NCI-H1105 (cell line): ENCODE measurements at regions not wholly inside any gene's neighbourhood (a gene's known extent, or its start where the extent isn't known, plus 50 kb on each side); places are given as distances from the start of the nearest gene placed in this dataset.

ENCODE experiments used
- DNase-seq: peaks from one replicate; lab custom pipeline; 2025; lab: John Stamatoyannopoulos, UW

DNA sequence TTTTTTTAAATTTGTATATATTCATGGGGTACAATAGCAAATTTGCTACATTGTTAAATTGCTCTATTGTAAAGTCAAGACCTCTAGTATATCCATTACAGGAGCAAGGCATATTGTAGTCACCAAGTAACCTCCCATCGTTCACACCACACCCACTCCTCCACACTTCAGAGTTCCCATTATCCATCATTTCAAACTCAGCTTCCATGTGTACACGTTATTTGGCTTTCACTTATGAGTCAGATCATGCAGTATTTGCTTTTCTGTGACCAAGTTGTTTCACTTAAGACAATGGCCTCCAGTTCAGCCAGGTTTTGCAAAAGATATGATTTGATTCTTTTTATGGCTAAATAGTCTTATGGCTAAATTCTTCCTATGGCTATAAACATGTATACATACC, 2614.2 kb downstream of the PCDH7 start:
- no peak for DNase-seq

DNA sequence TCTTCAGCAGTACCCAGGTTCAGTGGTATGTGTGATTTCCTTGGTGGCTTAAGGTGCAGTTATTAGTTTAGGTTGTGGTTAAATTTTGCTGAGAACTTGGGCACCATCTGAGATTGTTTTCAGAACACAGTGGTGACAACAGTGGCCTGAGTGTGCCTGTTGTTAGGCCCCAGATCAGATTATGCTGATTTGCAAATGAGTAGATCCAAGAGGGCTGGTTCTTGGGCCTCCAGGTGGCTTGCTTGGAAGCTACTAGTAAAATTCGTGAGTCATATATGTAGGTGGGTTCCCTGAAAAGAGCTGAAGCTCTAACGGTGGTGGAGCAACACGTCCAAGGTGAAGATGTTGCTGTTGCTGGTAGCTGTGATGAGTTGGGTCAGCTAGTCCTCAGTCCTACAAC, 2619.6 kb downstream of the PCDH7 start:
- DNase-seq, result no peak

DNA sequence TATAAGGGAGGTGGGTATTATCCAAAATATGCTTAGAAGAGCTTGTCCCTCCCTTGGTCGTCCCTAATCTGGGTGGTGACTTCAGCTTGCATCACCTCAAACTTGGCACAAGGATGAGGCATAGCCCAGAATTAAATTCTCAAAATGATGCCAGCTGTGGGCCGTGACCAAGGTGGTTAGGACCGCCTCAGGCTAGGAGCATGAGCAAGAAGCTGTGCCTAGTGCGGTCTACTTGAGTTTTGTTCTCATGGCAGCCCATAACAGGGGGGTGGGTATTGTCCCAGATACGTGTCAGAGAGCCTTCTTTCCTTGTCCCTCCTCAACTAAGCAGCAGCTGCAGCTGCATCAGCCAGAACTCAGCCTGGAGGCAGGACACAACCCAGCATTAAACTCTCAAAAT, 2620.0 kb downstream of the PCDH7 start:
- DNase-seq, result no peak

DNA sequence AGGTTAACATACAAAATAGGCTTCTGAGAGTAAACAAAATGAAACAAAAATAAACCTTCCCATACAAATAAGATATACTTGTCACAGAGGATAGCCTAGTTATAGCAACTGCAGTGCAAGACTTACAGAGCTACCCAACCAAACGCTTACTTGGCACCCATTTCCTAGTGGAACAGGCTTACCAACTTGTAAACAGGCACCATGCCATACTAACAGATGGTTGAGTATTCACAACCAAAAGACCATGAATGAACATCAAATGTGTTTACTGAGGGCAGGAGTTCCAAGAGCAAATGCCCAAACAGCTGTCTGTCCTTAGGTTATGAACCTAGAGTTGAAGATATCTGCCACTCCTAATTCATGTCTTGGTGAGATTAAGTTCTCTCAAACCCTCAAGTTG, 2629.2 kb downstream of the PCDH7 start:
- no peak for DNase-seq

DNA sequence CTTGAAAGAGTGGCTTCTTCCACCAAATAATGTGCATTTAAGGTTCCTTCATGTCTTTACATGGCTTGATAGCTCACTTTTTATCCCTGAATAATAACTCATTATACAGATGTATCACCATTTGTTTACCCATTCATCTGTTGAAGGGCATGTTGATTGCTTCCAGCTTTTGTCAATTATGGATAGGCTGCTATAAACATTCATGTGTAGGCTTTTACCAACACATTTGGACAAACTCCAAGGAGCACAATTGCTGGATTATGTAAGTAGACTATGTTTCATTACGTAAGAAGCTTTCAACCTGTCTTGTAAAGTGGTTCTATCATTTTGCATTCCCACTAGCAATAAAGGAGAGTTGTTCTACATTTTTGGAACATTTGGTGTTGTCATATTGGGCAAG, 2637.0 kb downstream of the PCDH7 start:
- peak; percentile 66 for DNase-seq

DNA sequence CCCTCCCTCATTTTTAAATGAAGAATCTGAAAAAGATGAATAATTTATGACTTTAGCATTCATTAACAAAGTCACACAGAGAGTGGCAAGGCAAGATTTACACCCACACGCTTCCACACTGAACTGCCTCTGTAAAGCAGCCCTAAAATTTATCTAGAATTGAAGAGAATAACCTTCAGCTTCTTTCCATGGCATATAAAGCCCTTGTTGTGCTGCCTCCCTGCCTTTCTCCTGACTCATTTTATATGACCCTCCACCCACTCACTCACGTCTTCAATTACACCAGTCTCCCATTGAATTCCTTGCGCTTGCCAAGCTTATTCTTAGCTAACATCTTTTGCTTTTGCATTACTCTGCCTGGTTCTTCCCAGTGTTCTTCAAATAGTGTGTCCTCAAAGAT, 2649.3 kb downstream of the PCDH7 start:
- DNase-seq, result no peak

DNA sequence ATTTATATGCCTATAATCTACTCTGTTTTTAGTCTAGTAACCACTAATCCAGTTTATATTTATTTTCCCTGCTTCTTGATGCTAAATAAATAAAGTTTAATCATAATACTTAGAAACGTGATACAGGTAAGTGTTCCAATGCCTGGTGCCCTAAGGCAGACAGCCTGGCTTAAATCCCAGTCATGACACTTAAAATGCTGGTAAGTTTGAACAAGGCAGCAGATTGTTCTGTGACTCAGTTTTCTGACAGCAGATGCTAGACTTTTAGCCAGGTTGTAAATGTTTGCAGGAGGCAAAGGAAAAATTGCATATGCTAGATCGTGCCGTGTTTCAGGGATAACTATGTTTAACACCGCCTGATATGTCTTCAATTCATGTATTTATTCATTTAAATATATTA, 2661.6 kb downstream of the PCDH7 start:
- peak; percentile 60 for DNase-seq

DNA sequence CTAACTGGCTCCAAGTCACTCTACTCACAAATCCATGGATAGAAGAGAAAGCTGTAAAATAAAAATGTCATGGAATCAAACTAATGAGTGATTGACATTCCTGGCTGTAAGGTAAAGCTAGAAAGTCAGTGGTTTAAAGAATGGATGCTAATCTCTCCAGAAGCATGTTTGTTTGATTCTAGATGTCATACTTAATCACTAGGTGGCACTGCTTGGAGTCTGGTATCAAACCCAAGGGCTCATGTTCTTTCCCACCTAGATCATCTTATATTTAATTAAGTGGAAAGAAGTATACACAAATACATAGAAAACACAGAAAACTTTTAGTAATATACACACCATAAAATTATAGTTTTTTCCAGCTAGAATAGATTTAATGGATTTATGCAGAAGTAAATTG, 2666.6 kb downstream of the PCDH7 start:
- DNase-seq, result no peak

DNA sequence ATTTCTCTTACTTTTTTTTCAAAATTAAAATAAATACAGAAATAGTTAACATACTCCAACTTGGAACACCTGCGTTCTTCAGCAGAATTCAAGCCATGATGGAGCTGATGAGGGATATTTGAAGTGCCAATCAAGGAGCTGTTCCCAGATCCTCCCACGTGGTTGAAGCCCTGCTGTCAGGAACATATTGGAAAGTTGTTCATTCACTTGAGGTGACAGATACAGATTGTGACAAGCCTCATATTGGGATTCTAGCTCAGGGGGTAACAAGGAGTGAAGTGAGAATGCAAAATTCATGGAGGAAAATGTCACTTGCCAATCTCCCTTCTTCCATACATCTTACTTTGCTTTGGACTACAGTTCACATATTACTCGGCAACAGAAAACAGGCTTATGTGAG, 2670.8 kb downstream of the PCDH7 start:
- no peak for DNase-seq

DNA sequence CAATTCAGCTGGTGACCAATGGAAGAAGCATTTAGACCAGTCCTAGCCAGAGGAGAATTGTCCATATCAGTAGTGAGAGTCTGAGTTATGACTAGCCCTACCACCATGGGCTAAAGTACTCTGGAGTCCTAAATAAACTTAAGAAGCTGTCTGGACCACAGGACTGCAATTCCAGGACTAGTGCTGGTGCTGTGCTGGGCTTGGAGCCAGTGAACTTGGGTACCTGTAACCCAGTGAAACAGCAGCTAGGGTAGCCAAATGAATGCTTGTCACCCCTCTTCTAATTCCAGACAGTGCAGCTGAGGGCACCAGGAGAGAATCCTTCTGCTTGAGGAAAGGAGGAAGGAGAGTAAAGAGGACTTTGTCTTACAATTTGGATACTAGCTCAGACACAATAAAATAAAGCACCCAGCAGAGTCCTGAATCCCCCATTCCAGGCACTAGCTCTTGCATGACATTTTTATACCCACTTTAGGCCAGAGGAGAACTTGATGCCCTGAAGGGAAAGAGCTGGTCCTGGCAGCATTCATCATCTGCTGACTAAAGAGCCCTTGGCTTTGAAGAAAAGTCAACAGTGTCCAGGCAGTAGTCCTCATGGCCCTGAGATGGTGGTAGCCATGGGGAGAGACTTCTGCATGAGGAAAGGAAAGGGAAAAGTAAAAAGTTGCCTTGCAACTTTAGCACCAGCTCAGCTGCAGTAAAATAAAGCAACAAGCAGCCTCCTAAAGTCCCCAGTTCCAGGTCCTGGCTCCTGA, 2675.7 kb downstream of the PCDH7 start:
- DNase-seq, result no peak

DNA sequence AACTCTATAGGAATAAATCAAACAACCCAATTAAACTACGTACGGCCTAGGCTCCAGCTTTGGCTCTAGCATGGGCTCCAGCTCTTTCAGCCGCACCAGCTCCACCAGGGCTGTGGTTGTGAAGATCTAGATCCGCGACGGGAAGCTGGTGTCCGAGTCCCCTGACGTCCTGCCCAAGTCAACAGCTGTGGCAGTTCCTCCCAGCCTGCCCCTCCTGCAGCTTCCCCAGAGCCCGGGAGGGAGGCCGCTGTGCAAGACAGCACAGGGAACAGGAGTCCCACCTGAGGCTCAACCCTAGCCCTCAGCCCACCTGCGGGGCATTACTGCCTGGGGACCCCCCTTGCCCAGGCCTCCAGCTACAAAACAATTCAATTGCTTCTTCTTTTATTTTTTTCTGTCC, 2680.3 kb downstream of the PCDH7 start:
- DNase-seq, result no peak

DNA sequence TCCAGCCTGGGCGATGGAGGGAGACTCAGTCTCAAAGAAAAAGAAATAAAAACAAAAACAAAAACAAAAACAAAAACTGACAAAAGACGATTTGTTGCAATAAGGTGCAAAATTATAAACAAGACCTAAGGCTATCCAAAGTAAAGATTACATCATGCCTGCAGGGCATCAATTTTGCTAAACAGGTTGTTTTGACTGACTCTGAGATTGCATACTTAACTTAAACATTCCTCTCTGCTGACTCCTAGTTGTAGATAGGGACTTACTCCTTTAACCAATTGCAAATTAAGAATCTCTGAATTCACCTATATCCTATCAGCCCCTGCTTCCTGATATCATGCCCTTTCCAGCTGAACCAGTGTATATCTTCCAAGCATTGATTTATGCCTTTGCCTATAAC, 2687.3 kb downstream of the PCDH7 start:
- DNase-seq, result no peak

DNA sequence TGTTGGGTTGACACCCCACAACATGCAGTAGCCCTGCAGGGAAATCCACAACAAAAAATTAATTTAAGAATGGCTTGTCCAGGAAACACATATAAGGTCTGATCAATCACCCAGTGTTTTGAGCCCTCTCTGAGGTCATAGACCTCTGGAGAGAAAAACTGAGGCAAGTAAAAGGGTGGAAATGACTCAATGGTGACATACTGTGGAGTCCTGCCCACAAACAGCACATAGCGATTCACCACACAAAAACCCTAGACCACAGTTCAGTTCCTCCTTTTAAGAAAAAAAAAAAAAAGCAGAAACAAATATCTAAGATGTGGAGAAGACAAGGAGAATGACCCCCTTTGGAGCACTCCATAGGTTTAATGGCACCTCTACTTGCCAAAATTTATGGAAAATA, 2691.0 kb downstream of the PCDH7 start:
- no peak for DNase-seq

DNA sequence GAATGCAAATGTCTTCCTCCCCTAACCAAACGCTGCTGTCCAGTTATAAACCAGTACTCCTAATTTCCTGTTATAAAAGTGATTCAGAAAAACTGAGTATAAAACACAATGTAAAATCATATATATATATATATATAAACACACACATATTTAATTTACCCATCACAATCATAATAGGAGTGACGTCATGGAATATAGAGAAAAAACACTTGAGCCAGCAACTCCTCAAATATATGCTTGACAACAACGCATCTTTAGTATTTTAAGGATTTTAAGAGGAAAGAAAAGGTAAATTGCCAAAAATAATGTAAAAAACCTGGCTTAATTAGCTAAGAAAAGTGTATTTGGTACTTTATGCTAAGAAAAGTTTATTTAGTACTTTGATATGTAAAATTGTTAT, 2701.7 kb downstream of the PCDH7 start:
- no peak for DNase-seq

DNA sequence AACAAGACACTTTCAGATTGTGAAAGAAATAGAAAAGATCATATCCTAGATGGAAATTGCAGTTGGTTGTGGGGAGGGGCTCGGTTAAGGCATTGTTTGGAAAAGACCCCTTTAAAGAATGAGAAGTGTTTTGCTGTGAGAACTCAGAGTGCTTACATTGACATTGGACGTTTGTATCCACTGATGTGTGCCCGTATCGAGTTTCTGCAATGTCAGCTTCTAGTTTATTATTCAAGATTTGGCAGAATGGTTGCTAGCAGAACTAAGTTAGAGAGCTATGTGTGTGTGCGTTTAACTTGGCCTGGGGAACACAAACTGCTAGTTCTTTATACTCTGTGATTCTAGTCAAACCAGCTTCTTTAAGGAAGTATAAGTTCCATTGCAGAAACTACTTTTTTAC, 2702.5 kb downstream of the PCDH7 start:
- no peak for DNase-seq

DNA sequence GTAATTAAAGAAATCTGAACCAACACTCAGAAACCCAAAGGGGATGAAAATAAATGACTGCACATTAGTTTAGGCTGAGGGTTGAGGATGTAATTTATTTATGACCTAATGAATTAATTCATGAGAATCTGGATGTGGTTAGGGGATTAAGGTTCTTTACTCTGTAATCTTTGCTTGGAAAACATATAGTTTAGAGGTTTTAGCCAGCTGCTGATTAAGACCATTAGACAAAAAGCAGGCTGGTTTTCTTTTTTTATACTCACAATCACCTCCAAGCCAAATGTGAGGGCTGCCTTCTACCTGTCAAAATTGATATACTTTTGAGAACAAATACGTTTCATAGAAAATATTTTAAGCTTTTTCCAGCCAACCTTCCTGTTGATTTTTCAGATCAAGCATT, 2705.8 kb downstream of the PCDH7 start:
- DNase-seq, result no peak

DNA sequence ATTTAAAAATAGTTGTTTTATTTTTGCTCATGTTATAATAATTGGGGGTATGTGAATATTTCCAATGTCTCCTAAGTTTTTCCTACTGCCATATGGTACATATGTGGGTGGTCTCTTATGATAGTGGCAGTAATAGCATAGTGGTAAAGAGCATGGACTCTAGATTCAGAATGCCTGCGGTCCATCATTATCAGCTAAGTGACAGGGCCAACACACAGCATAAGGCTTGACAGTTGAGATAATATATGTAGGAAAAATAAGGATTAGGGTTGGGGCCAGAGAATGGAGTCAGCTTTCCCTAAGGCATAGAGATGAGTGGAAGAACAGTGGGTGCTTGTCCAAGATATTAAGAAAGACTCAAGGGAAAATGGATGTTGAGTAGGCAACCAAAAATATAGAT, 2707.5 kb downstream of the PCDH7 start:
- DNase-seq, result no peak

DNA sequence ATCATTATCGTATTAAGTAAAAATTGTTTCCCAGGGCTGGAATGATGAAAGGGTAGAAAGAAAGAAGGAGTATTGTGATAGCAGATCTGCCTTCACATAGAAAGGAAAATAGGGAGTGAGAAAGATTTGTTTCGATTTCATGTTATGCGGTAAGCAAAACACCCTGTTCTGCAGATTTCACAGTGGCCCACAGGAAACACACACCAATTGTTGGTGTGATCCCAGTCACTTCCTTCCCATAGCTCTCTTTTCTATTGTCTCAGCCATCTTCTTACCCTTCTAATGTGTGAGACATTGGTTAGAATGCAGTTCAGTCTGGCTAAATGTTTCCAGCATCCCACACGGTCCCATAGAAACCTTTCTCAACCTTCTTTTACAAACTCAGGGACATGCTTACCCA, 2709.8 kb downstream of the PCDH7 start:
- DNase-seq, result no peak

DNA sequence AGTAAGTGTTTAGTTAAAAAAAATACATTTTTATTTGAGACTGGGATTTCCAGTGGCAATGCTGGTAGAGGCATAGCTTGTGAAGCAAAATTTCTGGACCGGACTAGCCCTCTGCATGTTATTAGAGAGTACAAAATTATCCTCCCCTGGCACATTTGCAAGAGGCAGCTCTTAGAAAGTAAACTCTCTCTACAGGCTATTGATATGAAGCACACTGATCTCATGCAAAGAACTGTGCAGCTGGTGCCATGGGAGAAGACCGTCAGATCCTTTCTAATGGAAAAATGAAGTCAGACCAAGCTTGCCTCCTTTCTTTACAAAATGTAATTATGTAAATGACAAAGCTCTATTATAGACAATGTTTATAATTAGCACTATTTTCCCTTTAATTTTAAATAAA, 2717.2 kb downstream of the PCDH7 start:
- no peak for DNase-seq

DNA sequence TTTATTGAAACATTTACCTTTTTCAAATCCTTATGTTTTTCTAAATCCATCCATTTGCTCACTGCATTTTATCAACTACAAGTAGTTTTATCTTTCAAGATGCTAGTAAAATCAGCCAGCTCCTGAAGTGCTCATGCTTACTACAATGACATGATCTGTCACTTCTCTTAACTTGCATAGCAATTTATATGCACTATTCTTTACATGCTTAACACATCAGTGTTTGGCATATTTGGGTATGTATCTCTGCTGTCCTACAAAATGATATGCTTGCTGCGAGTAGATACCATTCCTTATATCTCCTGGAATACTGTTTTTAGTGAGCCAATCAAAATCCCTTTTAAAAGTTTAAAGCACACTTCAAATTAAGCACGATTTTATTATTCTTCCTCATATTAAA, 2726.8 kb downstream of the PCDH7 start:
- DNase-seq, result no peak

DNA sequence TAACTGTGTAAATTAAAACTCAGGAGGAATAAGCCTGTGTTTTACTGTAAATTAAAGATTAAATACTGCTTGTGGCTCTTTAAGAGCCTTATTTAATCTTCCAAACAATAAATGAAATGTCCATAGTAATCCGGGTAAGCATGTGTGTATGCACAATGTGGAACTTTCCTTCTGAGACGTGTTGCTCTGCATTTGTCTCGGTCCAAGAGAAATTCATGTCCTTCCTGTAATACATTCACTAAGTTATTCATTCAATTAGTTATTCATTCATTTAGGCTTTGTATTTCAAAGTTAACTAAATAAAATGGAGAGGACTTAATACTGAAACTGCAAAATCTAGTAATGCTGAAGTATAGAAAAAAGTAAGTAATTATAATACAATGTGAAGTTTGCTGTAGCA, 2728.8 kb downstream of the PCDH7 start:
- DNase-seq, result no peak

DNA sequence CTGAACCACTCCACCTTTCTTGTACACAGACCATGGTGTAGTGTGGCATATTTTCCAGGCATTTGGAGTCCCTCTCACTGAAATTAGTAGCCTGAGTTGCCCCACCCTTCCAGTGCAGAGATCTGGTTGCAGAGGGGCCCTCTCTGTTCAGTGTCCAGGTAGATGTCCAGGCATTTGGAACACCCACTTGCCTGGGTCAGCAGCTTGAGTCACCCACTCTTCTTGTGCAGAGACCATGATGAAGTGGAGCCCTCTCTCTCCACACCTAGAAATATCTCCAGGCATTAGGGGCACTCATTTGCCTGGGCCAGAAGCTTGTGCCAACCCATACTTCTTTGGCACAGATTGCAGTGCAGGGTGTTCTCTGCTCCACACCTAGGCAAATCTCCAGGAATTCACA, 2733.3 kb downstream of the PCDH7 start:
- DNase-seq, result no peak

DNA sequence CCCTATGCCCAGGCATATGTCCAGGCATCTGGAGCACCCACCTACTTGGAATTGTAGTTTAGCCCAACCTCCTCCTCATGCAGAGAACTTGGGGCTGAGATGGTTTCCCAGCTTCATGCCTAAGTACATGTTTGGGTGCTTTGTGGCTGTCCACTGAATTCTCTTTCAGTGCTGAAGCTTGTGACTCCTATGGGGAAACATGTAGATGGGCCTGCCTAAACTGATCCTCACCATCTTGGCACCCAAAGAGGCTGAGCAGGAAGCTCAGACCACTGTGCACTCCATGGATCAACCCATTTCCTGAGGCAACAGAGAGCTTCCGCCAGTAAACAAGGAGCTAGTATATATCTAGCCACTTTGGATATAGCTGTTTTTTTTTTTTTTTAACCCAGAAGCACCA, 2733.7 kb downstream of the PCDH7 start:
- DNase-seq, result no peak

DNA sequence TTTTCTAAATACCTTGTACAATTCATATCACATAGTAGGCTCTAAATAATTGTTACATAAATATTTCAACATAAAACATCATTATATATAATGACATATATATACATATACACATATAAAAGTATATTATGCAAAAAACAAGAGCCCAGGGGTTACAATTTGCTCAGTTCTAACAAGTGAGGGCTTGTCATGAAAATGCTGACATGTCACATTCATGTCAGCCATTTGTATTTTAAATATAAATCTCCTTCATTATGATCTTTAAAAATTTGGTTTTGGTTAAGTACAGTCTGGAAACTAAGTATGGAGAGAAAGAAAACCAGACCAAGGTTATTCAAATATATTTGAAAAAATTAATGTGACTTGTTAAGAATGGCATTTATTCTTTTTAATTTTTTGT, 2745.4 kb downstream of the PCDH7 start:
- no peak for DNase-seq

DNA sequence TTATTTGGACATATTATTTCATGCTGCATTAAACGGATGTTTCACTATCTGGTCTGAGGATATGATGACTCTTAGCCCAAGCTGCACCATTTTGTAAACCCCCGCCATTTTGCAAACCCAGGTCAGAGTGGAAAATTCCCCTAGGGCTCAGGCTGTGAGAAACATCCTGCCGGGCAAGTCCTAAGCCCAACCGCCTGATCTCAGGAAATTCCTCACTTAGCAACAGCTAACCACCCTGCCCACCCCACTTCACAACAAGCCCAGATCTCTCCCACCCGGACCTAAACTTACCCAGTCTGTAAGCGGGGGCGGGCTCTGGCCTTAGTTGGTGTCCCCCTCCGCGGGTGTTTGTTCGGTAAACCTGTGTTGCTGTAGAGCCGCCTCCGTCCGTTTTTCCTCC, 2747.1 kb downstream of the PCDH7 start:
- DNase-seq, result no peak
